Suprapubic skin (tissue), 4 donors: ENCODE measurements at regions not wholly inside any gene's neighbourhood (a gene's known extent, or its start where the extent isn't known, plus 50 kb on each side); places are given as distances from the start of the nearest gene placed in this dataset.

Experiments used
- DNase-seq, 2 donors: peaks; one replicate each; pipeline ENCODE4 v3.0.0-alpha.2; 2019; ENCODE audit warnings: low spot score in 2 of 2
- H3K27ac ChIP-seq: fragments of 200-600 bp; sonication (generic); one replicate; pipeline ENCODE4 v1.5.1; 2019
- H3K27me3 ChIP-seq: fragments of 200-600 bp; sonication (generic); one replicate; pipeline ENCODE4 v1.5.1; 2019
- H3K36me3 ChIP-seq: fragments of 200-600 bp; sonication (generic); one replicate; pipeline ENCODE4 v1.5.1; 2019
- H3K4me1 ChIP-seq: fragments of 200-600 bp; sonication (generic); one replicate; pipeline ENCODE4 v1.5.1; 2019
- H3K4me3 ChIP-seq: fragments of 200-600 bp; sonication (generic); one replicate; pipeline ENCODE4 v1.5.1; 2019; ENCODE audit warnings: mild to moderate bottlenecking
- H3K9me3 ChIP-seq: fragments of 200-600 bp; sonication (generic); one replicate; pipeline ENCODE4 v1.5.1; 2019
- EP300 ChIP-seq: sonication (generic); formaldehyde crosslinking; IDR thresholded peaks from one replicate; pipeline ENCODE4 v1.6.1; 2017; ENCODE audit warnings: antibody characterized with exemption
- POLR2A ChIP-seq, 2 donors: fragments of 450-650 bp; IDR thresholded peaks; one replicate each; pipeline ENCODE4 v1.6.1; 2017; ENCODE audit warnings: antibody characterized with exemption in 2 of 2, mild to moderate bottlenecking in 2 of 2, moderate library complexity in 2 of 2
- POLR2AphosphoS5 ChIP-seq, 3 donors: sonication (generic); formaldehyde crosslinking; IDR thresholded peaks; one replicate each; pipeline ENCODE4 v1.6.1; 2017; ENCODE audit warnings: antibody characterized with exemption in 3 of 3
- WGBS: methylation state at CpG from one replicate; pipeline ENCODE4 v1.1.5; 2018; 5-methylcytosine and 5-hydroxymethylcytosine counted together
- TF ChIP-seq, protein P1 (sequence below), 2 donors: fragments of 200-600 bp in 1 of 2; fragments of 450-650 bp in 1 of 2; sonication (generic) in 1 of 2; IDR thresholded peaks; one replicate each; pipeline ENCODE4 v1.5.1; 2016 to 2019; ENCODE audit warnings: antibody characterized with exemption in 2 of 2, mild to moderate bottlenecking in 1 of 2, moderate library complexity in 1 of 2

DNA sequence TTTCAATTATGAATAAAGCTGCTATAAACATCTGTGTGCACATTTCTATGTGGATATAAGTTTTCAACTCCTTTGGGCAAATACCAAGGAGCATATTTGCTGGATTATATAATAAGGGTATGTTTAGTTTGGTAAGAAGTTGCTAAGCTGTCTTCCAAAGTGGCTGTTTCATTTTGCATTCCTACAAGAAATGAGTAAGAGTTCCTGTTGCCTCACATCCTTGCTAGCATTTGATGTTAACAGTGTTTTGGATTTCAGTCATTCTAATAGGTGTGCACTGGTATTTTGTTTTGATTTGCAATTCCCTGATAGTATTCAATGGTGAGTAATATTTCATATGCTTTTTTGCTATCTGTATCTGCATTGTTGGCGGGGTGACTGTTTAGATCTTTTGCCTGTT, 120.7 kb upstream of the MDFIC2 start:
- Histone ChIP-seq H3K9me3 (no peaks in the 10 kb centered on the region), H3K36me3 (no peaks in the 10 kb centered on the region), H3K27ac (no peak overlapping the region), H3K4me3 (no peak overlapping the region), H3K4me1 (no peaks in the 10 kb centered on the region), H3K27me3 (no peaks in the 10 kb centered on the region)
- TF ChIP-seq, protein P1, sequence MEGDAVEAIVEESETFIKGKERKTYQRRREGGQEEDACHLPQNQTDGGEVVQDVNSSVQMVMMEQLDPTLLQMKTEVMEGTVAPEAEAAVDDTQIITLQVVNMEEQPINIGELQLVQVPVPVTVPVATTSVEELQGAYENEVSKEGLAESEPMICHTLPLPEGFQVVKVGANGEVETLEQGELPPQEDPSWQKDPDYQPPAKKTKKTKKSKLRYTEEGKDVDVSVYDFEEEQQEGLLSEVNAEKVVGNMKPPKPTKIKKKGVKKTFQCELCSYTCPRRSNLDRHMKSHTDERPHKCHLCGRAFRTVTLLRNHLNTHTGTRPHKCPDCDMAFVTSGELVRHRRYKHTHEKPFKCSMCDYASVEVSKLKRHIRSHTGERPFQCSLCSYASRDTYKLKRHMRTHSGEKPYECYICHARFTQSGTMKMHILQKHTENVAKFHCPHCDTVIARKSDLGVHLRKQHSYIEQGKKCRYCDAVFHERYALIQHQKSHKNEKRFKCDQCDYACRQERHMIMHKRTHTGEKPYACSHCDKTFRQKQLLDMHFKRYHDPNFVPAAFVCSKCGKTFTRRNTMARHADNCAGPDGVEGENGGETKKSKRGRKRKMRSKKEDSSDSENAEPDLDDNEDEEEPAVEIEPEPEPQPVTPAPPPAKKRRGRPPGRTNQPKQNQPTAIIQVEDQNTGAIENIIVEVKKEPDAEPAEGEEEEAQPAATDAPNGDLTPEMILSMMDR (IDR thresholded peaks at IDR 0.05): no peak
- TF ChIP-seq EP300: no peak
- no peak for TF ChIP-seq POLR2AphosphoS5 (IDR thresholded peaks at IDR 0.05)
- TF ChIP-seq POLR2A (IDR thresholded peaks at IDR 0.05): no peak
- DNase-seq: no peak
- WGBS: 100% methylated on average over 1 of the region's 1 CpG

DNA sequence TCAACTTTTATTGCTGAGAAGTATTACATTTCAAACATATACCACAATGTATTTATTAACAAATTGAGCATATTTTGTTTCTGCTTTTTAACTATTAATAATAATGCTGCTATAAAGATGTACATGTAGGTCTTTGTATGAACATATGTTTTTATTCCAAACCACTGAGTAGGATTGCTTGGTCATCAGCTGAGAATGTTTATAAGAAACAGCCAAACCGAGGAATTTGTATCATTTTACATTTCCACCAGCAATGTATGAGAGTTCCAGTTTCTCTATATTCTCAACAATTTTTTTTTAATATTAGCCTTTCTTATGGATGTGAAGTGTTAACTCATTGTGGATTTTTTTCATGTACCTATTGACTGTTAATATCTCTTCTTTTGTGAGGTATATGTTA, 119.5 kb upstream of the MDFIC2 start:
- TF ChIP-seq, protein P1 (IDR thresholded peaks at IDR 0.05): no peak
- TF ChIP-seq EP300 (no peak), POLR2A (IDR thresholded peaks at IDR 0.05) (no peak), POLR2AphosphoS5 (IDR thresholded peaks at IDR 0.05) (no peak)
- no peak for DNase-seq
- no peaks in the 10 kb centered on the region for H3K27me3 ChIP-seq
- H3K36me3 ChIP-seq: no peaks in the 10 kb centered on the region
- H3K4me1 ChIP-seq: no peaks in the 10 kb centered on the region
- H3K4me3 ChIP-seq: no peak overlapping the region
- no peaks in the 10 kb centered on the region for H3K9me3 ChIP-seq
- 84% methylated on average over 1 of the region's 1 CpG for WGBS
- no peak overlapping the region for H3K27ac ChIP-seq

DNA sequence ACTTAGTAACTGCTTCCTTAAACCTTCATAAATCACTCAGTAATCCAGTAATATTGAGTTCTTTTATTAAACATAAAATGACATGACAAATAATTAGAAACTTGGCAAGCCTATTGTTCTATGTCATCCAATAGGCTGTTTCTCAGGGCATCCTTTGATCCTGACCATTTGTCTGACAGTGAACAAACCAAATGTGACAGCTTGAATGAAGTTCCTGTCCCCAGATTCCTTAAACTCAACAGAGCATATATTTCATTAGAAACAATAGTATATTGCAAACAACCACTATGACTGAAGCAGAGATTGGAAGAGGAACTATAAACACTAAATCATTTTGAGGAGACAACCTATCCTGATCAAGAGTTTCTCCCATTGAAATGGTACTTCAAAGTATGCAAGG, 113.6 kb upstream of the MDFIC2 start:
- Histone ChIP-seq H3K9me3 (no peaks in the 10 kb centered on the region), H3K36me3 (no peaks in the 10 kb centered on the region), H3K27ac (no peak overlapping the region), H3K4me1 (no peaks in the 10 kb centered on the region), H3K27me3 (peaks cover 3% of the 10 kb centered on the region), H3K4me3 (no peak overlapping the region)
- TF ChIP-seq, protein P1 (IDR thresholded peaks at IDR 0.05): no peak
- no peak for DNase-seq

DNA sequence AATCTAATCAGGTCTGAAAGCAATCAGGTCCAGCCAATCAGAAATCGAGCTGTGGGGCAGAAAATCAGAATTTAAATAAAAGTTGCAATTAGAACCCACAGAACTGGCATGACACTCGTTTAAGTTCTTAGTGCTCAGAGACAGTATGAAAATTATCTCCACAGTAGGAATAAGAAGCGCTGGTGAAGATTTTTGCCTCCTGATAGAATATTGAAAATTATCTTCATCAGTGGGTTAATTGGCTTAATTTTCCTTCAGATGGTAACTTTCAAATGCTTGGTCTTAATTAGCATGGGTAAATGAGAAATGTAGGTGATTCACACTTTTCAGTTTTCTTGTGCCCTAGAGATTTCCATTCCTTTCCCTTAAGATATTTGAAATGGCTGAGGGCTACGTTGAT, 109.1 kb upstream of the MDFIC2 start:
- Histone ChIP-seq H3K27ac (no peak overlapping the region), H3K9me3 (no peaks in the 10 kb centered on the region), H3K4me3 (no peak overlapping the region), H3K27me3 (peaks cover 3% of the 10 kb centered on the region), H3K36me3 (no peaks in the 10 kb centered on the region), H3K4me1 (no peaks in the 10 kb centered on the region)
- 82% methylated on average over 4 of the region's 4 CpGs for WGBS
- TF ChIP-seq, protein P1 (IDR thresholded peaks at IDR 0.05): no peak
- no peak for TF ChIP-seq POLR2AphosphoS5 (IDR thresholded peaks at IDR 0.05)
- TF ChIP-seq POLR2A (IDR thresholded peaks at IDR 0.05): no peak
- no peak for TF ChIP-seq EP300
- no peak for DNase-seq

DNA sequence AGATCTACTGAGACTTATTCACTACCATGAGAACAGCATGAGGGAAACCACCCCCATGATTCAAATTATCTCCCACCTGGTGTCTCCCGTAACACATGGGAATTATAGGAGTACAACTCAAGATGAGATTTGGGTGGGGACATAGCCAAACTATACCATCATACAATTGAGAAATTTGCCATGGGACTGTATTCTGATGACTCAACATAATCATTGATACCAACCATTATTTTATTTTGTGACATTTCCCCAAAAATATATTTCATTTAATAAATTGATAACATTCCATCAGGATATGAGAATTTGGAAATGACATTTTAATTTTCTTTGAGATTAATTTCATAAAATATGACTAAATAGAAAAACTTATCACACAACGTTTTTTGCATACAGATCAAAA, 96.6 kb upstream of the MDFIC2 start:
- H3K36me3 ChIP-seq: no peaks in the 10 kb centered on the region
- no peak overlapping the region for H3K4me3 ChIP-seq
- H3K27ac ChIP-seq: no peak overlapping the region
- WGBS: 82% methylated on average over 2 of the region's 2 CpGs
- no peaks in the 10 kb centered on the region for H3K27me3 ChIP-seq
- peaks cover 8% of the 10 kb centered on the region for H3K9me3 ChIP-seq
- DNase-seq: no peak
- no peaks in the 10 kb centered on the region for H3K4me1 ChIP-seq
- TF ChIP-seq EP300 (no peak), POLR2A (IDR thresholded peaks at IDR 0.05) (no peak), POLR2AphosphoS5 (IDR thresholded peaks at IDR 0.05) (no peak)
- TF ChIP-seq, protein P1 (IDR thresholded peaks at IDR 0.05): no peak
